22Rv1 (cell line): ENCODE measurements at regions not wholly inside any gene's neighbourhood (a gene's known extent, or its start where the extent isn't known, plus 50 kb on each side); places are given as distances from the start of the nearest gene placed in this dataset.
"Not testable (repeated sequence)": the region's sequence is repeated elsewhere in the genome, so short reads cannot be mapped to it uniquely, and the experiment has no call there.

Experiments used
- H3K27ac ChIP-seq: fragments of 450-650 bp; 2 replicates; pipeline ENCODE4 v1.5.1; 2017
- ZFX ChIP-seq: fragments of 450-650 bp; IDR thresholded peaks from 2 replicates; pipeline ENCODE4 v1.6.1; 2017; ENCODE audit warnings: antibody characterized with exemption, borderline replicate concordance
- TF ChIP-seq, protein P1 (sequence below): fragments of 450-650 bp; IDR thresholded peaks from 2 replicates; pipeline ENCODE4 v1.5.1; 2017; ENCODE audit warnings: mild to moderate bottlenecking

DNA sequence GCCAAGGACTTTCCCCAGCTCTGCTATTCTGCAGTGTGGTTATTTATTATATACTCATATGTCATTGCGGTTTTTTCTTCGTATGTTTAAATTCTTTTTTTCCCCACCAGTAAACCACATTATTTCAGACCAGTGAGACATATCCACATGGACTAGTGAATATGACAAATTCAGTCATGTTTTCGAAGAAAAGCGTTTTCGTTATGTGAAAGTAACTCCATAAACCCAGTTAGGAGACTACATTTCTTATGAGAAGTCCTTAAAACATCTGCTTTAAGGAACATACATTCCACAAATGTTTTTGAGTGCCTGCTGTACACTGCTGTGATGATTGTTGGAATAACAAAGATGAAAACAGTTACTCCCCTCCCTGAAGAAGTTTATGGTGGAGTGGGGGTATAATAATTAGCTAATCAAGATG, 591.8 kb upstream of the CLINT1 start:
- TF ChIP-seq ZFX = no peak
- TF ChIP-seq, protein P1, sequence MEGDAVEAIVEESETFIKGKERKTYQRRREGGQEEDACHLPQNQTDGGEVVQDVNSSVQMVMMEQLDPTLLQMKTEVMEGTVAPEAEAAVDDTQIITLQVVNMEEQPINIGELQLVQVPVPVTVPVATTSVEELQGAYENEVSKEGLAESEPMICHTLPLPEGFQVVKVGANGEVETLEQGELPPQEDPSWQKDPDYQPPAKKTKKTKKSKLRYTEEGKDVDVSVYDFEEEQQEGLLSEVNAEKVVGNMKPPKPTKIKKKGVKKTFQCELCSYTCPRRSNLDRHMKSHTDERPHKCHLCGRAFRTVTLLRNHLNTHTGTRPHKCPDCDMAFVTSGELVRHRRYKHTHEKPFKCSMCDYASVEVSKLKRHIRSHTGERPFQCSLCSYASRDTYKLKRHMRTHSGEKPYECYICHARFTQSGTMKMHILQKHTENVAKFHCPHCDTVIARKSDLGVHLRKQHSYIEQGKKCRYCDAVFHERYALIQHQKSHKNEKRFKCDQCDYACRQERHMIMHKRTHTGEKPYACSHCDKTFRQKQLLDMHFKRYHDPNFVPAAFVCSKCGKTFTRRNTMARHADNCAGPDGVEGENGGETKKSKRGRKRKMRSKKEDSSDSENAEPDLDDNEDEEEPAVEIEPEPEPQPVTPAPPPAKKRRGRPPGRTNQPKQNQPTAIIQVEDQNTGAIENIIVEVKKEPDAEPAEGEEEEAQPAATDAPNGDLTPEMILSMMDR = no peak
- no peak overlapping the region for H3K27ac ChIP-seq

DNA sequence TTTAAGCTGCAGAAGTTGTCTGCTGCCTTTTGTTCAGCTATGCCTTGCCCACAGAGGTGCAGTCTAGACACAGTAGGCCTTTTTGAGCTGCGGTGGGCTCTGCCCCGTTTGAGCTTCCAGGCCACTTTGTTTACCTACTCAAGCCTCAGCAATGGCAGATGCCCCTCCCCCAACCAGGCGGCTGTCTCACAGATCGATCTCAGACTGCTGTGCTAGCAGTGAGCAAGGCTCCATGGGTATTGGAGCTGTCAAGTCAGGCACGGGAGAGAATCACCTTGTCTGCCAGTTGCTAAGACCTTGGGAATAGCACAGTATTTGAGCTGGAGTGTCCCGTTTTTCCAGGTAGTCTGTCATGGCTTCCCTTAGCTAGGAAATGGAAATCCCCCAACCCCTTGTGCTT, 587.8 kb upstream of the CLINT1 start:
- H3K27ac ChIP-seq = not testable (repeated sequence)

DNA sequence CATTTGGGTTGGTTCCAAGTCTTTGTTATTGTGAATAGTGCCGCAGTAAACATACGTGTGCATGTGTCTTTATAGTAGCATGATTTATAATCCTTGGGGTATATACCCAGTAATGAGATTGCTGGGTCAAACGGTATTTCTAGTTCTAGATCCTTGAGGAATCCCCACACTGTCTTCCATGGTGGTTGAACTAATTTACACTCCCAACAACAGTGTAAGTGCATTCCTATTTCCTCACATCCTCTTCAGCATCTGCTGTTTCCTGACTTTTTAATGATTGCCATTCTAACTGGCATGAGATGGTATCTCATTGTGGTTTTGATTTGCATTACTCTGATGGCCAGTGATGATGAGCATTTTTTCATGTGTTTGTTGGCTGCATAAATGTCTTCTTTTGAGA, 580.3 kb upstream of the CLINT1 start:
- not testable (repeated sequence) for H3K27ac ChIP-seq

DNA sequence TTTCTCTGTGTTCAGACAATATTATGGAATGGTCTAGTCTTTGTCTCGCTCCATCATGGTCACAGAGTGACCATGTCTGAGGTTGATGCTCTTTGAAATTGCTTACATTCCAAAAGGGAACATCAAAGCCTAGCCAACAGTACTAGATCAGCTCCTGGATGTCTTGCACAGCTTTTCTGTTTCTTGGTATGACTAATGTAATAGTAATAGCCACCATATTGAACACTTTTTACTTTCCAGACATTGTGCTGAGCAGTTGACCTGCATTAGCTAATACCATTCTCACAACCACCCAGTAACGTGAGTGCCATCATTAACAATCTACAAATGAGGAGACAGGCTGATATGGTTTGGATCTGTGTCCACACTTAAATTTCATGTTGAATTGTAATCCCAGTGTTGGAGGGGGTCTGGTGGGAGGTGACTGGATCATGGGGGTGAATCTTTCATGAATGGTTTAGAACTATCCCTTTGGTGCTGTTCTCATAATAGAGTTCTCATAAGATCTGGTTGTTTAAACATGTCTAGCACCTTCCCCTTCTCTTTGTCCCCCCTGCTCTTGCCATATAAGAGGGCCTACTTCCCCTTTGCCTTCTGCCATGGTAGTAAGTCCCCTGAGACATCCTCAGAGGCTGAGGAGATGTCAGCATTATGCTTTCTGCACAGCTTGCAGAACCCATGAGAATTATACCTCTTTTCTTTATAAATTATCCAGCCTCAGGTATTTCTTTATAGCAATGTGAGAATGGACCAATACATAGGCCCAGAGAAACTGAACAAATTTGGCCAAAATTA, 577.5 kb upstream of the CLINT1 start:
- no peak overlapping the region for H3K27ac ChIP-seq

DNA sequence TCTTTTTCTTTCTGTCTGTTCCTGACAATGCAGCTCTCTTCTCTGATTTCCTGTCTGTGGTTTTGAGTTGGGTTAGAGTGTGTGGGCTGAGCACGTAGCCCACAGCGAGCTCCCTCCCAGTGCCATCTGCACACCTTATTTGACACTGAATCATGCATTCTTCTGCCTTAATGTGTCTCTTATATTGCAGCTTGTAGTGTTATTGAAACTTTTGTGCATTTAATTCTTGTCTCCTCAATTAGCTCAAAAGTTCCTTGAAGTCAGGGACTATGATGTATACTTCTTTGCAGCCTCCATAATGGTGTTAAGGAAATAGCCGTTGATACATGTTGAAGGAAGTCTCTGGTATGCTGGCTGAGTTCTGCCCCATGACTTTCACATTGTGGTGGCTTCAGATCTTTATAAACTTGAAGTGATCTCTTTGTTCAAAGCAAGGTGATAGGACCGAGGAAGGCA, 576.2 kb upstream of the CLINT1 start:
- H3K27ac ChIP-seq = no peak overlapping the region

More for the DNA sequence above, 577.5 kb upstream of the CLINT1 start:
- TF ChIP-seq, protein P1 = no peak
- TF ChIP-seq ZFX = no peak

DNA sequence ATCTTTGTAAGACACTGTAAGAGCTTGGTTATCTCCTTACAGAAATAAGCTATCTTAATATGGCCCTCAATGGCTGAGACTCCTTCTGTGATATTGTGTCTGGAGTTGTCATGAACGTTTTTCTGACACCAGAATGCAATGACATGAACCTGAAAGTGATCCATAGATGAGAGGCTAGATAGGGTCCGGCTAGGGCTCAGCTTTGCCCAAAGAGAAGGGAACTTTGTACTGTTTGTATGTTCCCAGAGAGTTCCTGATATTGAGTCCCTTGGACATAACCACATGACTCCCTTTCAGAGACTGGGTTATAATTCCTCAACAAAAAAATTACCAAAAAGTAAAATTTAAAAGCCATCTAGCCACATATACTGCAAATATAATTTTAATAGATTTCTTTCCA, 575.8 kb upstream of the CLINT1 start:
- TF ChIP-seq, protein P1 = no peak
- no peak overlapping the region for H3K27ac ChIP-seq

More for the DNA sequence above, 576.2 kb upstream of the CLINT1 start:
- no peak for TF ChIP-seq ZFX
- TF ChIP-seq, protein P1 = no peak

DNA sequence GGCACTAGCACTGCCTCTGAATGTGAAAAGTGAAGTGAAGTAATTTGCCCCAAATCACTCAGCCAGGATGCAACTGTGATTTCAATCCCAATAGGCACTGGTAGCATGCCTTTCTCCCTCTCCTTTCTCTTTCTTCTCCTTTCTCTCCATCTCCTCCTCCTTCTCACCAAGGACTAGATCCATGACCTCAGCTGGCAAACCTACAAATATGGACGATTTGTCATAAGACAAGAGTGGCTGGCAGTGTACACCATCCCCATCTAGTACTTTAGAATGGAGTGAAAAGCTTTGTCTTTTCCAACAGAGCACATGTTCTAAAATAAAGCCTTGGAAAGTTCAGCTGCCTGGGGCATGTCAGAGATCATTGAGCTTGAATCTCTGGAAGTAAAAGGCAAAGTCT, 574.7 kb upstream of the CLINT1 start:
- TF ChIP-seq, protein P1 = no peak
- no peak for TF ChIP-seq ZFX

DNA sequence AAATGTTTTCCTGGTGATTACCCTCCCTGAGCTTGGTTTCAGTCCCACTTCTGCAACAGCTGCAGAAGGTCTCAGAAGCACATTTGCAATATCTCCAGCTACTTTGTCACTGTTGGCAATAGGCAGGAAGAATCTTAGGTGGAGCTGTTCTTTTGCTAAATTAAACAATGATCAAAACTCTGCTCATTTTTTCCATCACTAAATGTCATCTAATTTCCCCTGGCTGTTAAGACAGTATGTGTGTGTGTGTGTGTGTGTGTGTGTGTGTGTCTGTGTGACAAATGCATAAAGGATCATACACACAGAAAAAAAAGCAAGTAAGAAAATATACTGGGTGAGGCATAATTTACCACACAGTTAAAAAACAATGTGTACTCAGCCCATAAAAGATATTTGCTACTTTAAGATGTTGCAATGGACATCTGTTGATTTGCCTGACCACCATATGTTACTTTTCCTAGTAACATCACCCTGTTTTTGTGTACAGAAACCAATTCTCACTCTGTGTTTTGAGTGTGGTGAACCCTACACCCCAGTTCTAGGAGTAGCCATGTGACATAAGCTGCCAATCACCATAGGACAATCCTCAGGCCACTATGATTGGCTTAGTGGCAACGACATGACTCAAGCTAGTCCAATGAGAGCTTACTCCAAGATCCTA, 572.6 kb upstream of the CLINT1 start:
- H3K27ac ChIP-seq = no peak overlapping the region

More for the DNA sequence above, 574.7 kb upstream of the CLINT1 start:
- no peak overlapping the region for H3K27ac ChIP-seq

More for the DNA sequence above, 572.6 kb upstream of the CLINT1 start:
- no peak for TF ChIP-seq ZFX
- TF ChIP-seq, protein P1 = no peak
